ENCODE measurements at regions not wholly inside any gene's neighbourhood (a gene's known extent, or its start where the extent isn't known, plus 50 kb on each side); places are given as distances from the start of the nearest gene placed in this dataset.

DNA sequence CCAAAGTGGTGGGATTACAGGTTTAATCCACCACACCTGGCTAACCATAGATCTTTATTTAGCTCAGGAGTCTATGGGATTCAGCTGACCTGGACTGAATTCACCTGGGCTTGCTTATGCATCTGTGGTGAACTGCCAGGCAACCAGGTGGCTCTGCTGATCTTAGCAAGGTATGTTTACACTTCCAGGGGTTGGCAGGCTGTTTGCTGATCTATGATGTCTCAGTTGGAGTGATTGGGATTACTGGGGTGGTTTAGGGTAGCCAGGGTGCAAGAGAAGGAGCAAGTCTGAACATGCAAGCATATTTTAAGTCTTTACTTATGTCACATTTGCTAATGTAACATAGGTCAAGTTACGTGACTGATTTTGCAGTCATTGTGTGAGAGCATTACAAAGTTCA lies 63.6 kb upstream of the JAK2 start:
- Mint-ChIP-seq H3K27ac (no peak overlapping the region), H3K27me3 (ENCODE audit: low read depth) (no peaks in the 10 kb centered on the region), H3K4me3 (no peak overlapping the region), H3K36me3 (ENCODE audit: low read depth) (peaks cover 11% of the 10 kb centered on the region), H3K9me3 (peaks cover 16% of the 10 kb centered on the region), H3K4me1 (ENCODE audit: low read depth) (peaks cover 19% of the 10 kb centered on the region)

DNA sequence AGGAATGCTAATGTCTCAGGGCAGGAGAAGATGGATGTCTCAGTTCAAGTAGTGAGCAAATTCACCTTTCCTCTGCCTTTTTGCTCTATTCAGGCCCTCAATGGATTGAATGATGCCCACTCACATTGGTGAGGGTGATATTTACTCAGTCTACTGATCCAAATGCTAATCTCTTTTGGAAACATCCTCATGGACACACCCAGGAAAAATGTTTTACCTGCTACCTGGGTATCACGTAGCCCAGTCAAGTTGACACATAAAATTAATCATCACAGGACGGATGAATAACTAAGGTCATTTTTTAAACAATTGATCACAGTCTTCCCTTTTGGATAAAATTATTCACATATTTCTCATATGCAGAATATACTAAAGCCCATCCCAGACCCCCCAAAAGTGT lies 63.0 kb upstream of the JAK2 start:
- H3K4me1 Mint-ChIP-seq (ENCODE audit: low read depth), result peaks cover 23% of the 10 kb centered on the region
- peaks cover 11% of the 10 kb centered on the region for H3K36me3 Mint-ChIP-seq (ENCODE audit: low read depth)
- H3K4me3 Mint-ChIP-seq, result no peak overlapping the region
- H3K27ac Mint-ChIP-seq, result no peak overlapping the region
- H3K9me3 Mint-ChIP-seq, result peaks cover 16% of the 10 kb centered on the region
- H3K27me3 Mint-ChIP-seq (ENCODE audit: low read depth), result no peaks in the 10 kb centered on the region

DNA sequence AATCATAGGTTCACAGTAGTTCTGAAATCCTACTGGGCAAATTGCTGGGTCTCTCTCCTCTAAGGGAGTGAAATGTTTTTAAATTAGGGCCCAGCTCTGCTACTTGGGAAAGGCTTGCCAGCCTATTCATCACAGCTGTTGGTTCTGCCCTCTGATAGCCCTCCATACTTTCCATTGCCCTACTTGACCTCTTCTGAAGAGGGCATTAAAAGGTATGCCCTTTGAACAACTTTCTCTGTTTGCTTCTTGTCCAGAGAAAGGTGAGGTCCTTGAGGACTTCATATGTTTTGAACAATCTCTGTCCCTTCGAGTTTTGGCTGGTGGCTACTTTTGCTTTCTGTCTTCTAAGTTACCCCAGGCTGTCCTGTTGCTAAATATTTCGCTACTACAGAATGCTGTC lies 62.3 kb upstream of the JAK2 start:
- Mint-ChIP-seq H3K27me3 (ENCODE audit: low read depth) (no peaks in the 10 kb centered on the region), H3K4me3 (no peak overlapping the region), H3K27ac (no peak overlapping the region), H3K4me1 (ENCODE audit: low read depth) (peaks cover 29% of the 10 kb centered on the region), H3K36me3 (ENCODE audit: low read depth) (peaks cover 9% of the 10 kb centered on the region), H3K9me3 (peaks cover 16% of the 10 kb centered on the region)

DNA sequence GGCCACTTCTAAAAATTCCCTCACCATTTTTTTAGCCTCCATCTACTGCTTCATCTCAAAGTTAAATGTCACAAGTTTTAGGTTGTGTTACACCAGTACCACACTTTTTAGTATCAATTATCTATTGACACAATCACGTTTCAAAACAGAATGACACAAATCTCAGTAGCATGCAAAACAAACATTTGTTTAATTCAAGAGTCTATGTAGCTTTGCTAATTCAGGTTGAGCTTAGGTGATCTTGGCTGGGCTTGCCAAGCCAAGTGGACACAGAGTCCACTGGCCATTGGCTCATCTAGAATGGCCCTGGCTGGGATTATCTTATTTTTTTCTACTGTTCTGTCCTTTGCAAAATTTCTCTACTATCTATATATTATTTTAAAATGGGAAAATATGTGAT lies 61.9 kb upstream of the JAK2 start:
- no peaks in the 10 kb centered on the region for H3K27me3 Mint-ChIP-seq (ENCODE audit: low read depth)
- H3K4me3 Mint-ChIP-seq, result no peak overlapping the region
- H3K4me1 Mint-ChIP-seq (ENCODE audit: low read depth), result peaks cover 31% of the 10 kb centered on the region
- H3K9me3 Mint-ChIP-seq, result peaks cover 13% of the 10 kb centered on the region
- H3K36me3 Mint-ChIP-seq (ENCODE audit: low read depth), result peaks cover 9% of the 10 kb centered on the region
- H3K27ac Mint-ChIP-seq, result no peak overlapping the region

DNA sequence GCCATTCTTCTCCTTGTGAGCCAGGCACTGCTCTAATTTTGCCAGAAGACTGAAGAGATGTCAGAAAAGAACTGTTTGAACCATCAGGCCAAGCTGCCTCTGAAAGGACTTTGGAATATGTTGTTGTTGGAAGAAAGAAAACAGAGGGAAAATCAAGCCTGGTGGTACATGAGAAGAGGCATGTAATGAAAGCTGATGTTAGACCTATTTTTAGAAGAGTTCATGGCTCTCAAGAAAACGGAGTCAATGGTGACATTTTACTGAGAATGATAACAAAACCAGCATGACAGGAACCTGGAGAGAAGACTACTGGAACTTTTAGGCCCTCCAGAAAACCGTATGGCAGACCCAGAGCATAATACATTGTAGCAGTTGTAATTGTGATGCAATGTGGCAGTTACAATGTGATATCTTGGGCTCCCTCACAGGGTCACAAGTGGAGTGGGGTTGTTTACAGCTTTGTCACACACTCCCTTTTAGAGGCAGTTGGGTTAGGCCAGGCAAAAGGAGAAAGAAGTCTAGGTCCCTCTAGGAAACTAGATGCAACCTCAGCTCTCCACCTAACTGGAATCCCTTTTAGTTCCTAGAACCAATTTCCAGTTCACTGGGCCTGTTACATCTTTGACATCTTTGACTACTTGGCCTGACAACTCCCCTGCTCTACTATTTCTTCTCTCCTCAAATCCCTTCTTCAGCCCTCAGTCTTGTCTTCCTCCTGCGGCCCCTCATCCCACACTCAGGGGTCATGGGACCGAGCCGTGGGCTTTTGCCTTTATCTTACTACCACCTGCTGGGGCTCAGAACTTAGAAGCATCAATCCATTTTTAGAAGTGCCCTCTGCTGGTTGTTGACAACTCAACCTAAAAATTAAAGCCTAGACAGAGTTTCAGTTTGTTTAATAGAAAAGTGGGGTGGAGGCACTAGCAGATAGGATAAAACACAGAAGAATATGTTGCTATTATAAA lies 61.2 kb upstream of the JAK2 start:
- peaks cover 9% of the 10 kb centered on the region for H3K36me3 Mint-ChIP-seq (ENCODE audit: low read depth)
- peaks cover 11% of the 10 kb centered on the region for H3K9me3 Mint-ChIP-seq
- peak overlapping the region; percentile 78 for H3K27ac Mint-ChIP-seq
- peaks cover 33% of the 10 kb centered on the region for H3K4me1 Mint-ChIP-seq (ENCODE audit: low read depth)
- no peaks in the 10 kb centered on the region for H3K27me3 Mint-ChIP-seq (ENCODE audit: low read depth)
- peak overlapping the region; percentile 19 for H3K4me3 Mint-ChIP-seq

DNA sequence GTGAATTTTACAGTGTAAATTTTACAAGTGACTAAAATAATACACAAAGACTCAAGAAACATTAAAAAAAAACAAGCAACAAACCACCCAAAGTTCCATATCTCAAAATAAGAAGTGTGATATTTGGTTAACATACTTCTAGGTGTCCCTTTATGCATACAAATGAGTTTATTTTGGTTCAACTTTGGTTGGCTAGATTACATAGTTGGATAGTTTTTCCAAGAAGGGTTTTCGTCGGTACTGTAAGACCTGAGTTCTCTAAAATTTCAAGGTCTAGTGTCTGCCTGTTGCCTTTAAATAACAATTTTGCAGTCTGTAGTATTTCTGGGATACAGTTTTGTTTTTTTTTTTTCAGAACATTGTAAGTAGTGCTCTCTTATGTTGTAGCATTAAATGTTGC lies 58.8 kb upstream of the JAK2 start:
- Mint-ChIP-seq H3K4me3 (no peak overlapping the region), H3K9me3 (peaks cover 4% of the 10 kb centered on the region), H3K27me3 (ENCODE audit: low read depth) (no peaks in the 10 kb centered on the region), H3K36me3 (ENCODE audit: low read depth) (peaks cover 3% of the 10 kb centered on the region), H3K27ac (no peak overlapping the region), H3K4me1 (ENCODE audit: low read depth) (peaks cover 41% of the 10 kb centered on the region)

GRCh38 chr9:4927043-4927471 lies 58.0 kb upstream of the JAK2 start:
- Mint-ChIP-seq H3K27ac (peak overlapping the region; percentile 22), H3K27me3 (ENCODE audit: low read depth) (no peaks in the 10 kb centered on the region), H3K4me3 (no peak overlapping the region), H3K9me3 (no peaks in the 10 kb centered on the region), H3K4me1 (ENCODE audit: low read depth) (peaks cover 43% of the 10 kb centered on the region), H3K36me3 (ENCODE audit: low read depth) (peaks cover 5% of the 10 kb centered on the region)

DNA sequence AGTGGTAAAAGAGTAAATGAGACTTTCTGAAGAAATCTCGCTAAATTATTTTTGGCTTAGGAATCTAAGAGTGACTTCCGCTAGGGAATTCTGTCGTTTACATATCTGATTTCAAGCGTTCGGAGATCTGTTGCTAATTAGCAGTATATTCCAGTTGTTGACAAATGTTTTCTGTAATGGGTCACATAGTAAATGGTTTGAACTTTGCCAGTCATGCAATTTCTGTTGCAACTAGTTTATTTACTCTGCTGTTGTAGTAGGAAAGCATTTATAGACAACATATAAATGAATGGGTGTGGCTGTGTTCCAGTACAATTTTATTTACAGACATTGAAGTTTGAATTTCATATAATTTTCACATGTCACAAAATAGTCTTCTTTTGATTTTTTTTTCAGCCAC lies 57.4 kb upstream of the JAK2 start:
- Mint-ChIP-seq H3K27me3 (ENCODE audit: low read depth) (no peaks in the 10 kb centered on the region), H3K4me1 (ENCODE audit: low read depth) (peaks cover 44% of the 10 kb centered on the region), H3K36me3 (ENCODE audit: low read depth) (peaks cover 5% of the 10 kb centered on the region), H3K4me3 (no peak overlapping the region), H3K9me3 (no peaks in the 10 kb centered on the region), H3K27ac (no peak overlapping the region)

- Mint-ChIP-seq H3K9me3 (no peaks in the 10 kb centered on the region), H3K4me3 (no peak overlapping the region)
These were observed 55.2 kb upstream of the JAK2 start for GRCh38 chr9:4929917-4930316.

DNA sequence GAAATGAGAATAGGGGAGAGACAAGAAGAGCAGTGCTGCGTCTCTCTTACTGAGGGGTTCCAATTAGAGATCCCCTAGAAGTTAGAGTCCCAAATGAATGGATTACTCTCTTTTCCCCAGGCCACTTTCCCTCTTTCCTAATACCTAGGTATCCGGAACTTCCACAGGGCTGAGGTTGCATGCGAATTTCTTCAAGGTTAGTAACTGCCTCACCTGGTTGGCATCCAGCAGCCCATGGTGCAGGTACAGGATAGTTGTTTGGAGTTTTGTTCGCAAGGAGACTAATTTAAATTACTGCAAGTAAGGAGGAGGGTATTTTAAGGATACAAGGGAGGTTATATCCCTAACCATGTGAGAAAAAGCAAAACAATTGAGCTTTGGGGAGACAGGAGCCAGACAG lies 52.4 kb upstream of the JAK2 start:
- peaks cover 8% of the 10 kb centered on the region for H3K36me3 Mint-ChIP-seq (ENCODE audit: low read depth)
- H3K27ac Mint-ChIP-seq, result no peak overlapping the region
- no peaks in the 10 kb centered on the region for H3K27me3 Mint-ChIP-seq (ENCODE audit: low read depth)
- H3K4me3 Mint-ChIP-seq, result no peak overlapping the region
- H3K9me3 Mint-ChIP-seq, result no peaks in the 10 kb centered on the region
- peaks cover 35% of the 10 kb centered on the region for H3K4me1 Mint-ChIP-seq (ENCODE audit: low read depth)

More at GRCh38 chr9:4929917-4930316, 55.2 kb upstream of the JAK2 start:
- Mint-ChIP-seq H3K4me1 (ENCODE audit: low read depth) (peaks cover 31% of the 10 kb centered on the region), H3K36me3 (ENCODE audit: low read depth) (peaks cover 4% of the 10 kb centered on the region), H3K27ac (peak overlapping the region; percentile 18), H3K27me3 (ENCODE audit: low read depth) (no peaks in the 10 kb centered on the region)

GRCh38 chr9:4933177-4933576 lies 51.9 kb upstream of the JAK2 start:
- Mint-ChIP-seq H3K9me3 (no peaks in the 10 kb centered on the region), H3K4me1 (ENCODE audit: low read depth) (peaks cover 37% of the 10 kb centered on the region), H3K27ac (no peak overlapping the region), H3K4me3 (no peak overlapping the region), H3K27me3 (ENCODE audit: low read depth) (no peaks in the 10 kb centered on the region), H3K36me3 (ENCODE audit: low read depth) (peaks cover 8% of the 10 kb centered on the region)

DNA sequence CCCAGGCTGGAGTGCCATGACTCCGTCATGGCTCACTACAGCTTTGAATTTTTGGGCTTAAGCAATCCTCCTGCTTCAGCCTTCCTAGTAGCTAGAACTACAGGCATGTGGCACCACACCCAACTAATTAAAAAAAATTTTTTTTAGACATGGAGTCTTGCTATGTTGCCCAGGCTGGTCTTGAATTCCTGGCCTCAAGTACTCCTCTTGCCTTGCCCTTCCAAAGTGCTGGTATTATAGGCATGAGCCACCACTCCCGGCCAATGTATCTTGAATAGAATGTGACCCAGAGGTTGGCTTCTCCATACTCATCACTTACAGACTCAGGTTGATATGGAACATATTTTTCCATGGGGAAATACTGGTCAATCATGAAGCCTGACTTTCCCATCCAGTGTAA lies 51.2 kb upstream of the JAK2 start:
- Mint-ChIP-seq H3K36me3 (ENCODE audit: low read depth) (peaks cover 8% of the 10 kb centered on the region), H3K4me3 (no peak overlapping the region), H3K27me3 (ENCODE audit: low read depth) (no peaks in the 10 kb centered on the region), H3K4me1 (ENCODE audit: low read depth) (peaks cover 42% of the 10 kb centered on the region), H3K27ac (no peak overlapping the region), H3K9me3 (no peaks in the 10 kb centered on the region)

DNA sequence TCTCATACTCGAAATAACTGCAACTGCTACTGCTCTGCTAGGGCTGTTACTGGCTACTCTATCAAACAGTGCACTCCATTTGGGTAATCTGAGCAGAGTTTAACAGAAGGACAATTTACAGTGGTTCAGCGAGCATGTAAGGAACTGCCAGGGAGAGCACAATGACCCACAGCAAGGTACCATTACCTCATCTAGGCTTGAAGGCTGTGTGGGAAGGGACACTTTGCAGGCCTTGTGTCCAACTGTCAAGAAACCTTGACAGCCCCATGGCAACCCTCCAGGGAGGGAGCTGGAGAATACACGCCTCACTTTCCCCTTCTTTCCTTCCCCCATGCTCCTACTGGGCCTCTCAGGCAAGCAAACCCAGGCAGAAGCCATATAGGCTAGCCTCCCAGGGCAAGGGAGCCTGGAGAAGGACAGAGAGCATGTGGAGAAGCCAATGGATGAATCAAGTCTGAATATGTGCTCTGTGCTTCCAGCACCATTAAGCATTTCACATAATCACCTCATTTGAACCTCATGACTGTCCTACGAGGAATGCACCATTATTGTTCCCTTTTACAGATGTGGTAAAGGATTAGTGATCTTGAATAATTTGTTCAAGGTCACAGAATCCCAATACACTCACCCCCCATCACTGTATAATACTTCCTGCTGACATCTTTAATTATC lies 49.9 kb upstream of the JAK2 start:
- no peak overlapping the region for H3K4me3 Mint-ChIP-seq
- H3K27ac Mint-ChIP-seq, result no peak overlapping the region
- no peaks in the 10 kb centered on the region for H3K9me3 Mint-ChIP-seq
- H3K4me1 Mint-ChIP-seq (ENCODE audit: low read depth), result peaks cover 47% of the 10 kb centered on the region
- H3K36me3 Mint-ChIP-seq (ENCODE audit: low read depth), result peaks cover 8% of the 10 kb centered on the region
- no peaks in the 10 kb centered on the region for H3K27me3 Mint-ChIP-seq (ENCODE audit: low read depth)
